GM23338 (cell line): ENCODE measurements at regions not wholly inside any gene's neighbourhood (a gene's known extent, or its start where the extent isn't known, plus 50 kb on each side); places are given as distances from the start of the nearest gene placed in this dataset.

Source experiments
- ATAC-seq: fragments of 200-7000 bp; cut with Tn5 transposase; 3 replicates; pipeline ENCODE4 v1.9.1; 2020
- DNase-seq: peaks from one replicate; pipeline ENCODE4 v3.0.0-alpha.2; 2015; ENCODE audit warnings: low spot score
- H2AFZ ChIP-seq: fragments of 200-600 bp; sonication (generic); 2 replicates; pipeline ENCODE4 v1.8.0; 2016; ENCODE audit warnings: antibody characterized with exemption, mild to moderate bottlenecking, moderate library complexity
- H3F3A ChIP-seq: fragments of 200-600 bp; sonication (generic); replicated peaks from 2 replicates; pipeline ENCODE4 v1.8.0; 2017; ENCODE audit warnings: antibody characterized with exemption, mixed run types, low read depth
- H3K27ac ChIP-seq: fragments of 200-600 bp; sonication (generic); 2 replicates; pipeline ENCODE4 v1.6.1; 2016; ENCODE audit warnings: low read depth
- H3K27me3 ChIP-seq: fragments of 200-600 bp; sonication (generic); 2 replicates; pipeline ENCODE4 v1.8.0; 2016; ENCODE audit warnings: mild to moderate bottlenecking, mixed run types, moderate library complexity; ENCODE audit not compliant: insufficient read depth
- H3K36me3 ChIP-seq: fragments of 200-600 bp; sonication (generic); 2 replicates; pipeline ENCODE4 v1.8.0; 2016; ENCODE audit warnings: mild to moderate bottlenecking; ENCODE audit not compliant: insufficient read depth
- H3K4me1 ChIP-seq: fragments of 200-600 bp; sonication (generic); 2 replicates; pipeline ENCODE4 v1.8.0; 2016; ENCODE audit warnings: mild to moderate bottlenecking, moderate library complexity; ENCODE audit not compliant: insufficient read depth
- H3K4me2 ChIP-seq: fragments of 200-600 bp; sonication (generic); 2 replicates; pipeline ENCODE4 v1.7.1; 2017; ENCODE audit warnings: mixed run types
- H3K4me3 ChIP-seq: fragments of 200-600 bp; sonication (generic); 2 replicates; pipeline ENCODE4 v1.6.1; 2016; ENCODE audit warnings: mixed run types
- H3K79me2 ChIP-seq: fragments of 200-600 bp; sonication (generic); replicated peaks from 2 replicates; pipeline ENCODE4 v1.8.0; 2017; ENCODE audit warnings: mild to moderate bottlenecking; ENCODE audit not compliant: insufficient read depth
- H3K9me2 ChIP-seq: fragments of 200-600 bp; sonication (generic); 2 replicates; pipeline ENCODE4 v1.8.0; 2017; ENCODE audit not compliant: insufficient read depth
- H4K20me1 ChIP-seq: fragments of 200-600 bp; sonication (generic); replicated peaks from 2 replicates; pipeline ENCODE4 v1.8.0; 2017; ENCODE audit warnings: mild to moderate bottlenecking; ENCODE audit not compliant: insufficient read depth
- H3K27ac Mint-ChIP-seq: 2 replicates; pipeline ENCODE4 v1.8.0; 2020; ENCODE audit warnings: inconsistent platforms, mild to moderate bottlenecking, moderate library complexity, mixed read lengths
- H3K27me3 Mint-ChIP-seq: 3 replicates; pipeline ENCODE4 v1.8.0; 2022; ENCODE audit warnings: low read depth, mild to moderate bottlenecking, moderate library complexity, mixed read lengths, inconsistent platforms; ENCODE audit not compliant: insufficient read depth, poor library complexity
- H3K36me3 Mint-ChIP-seq: 3 replicates; pipeline ENCODE4 v1.8.0; 2021; ENCODE audit warnings: low read depth, mild to moderate bottlenecking, inconsistent platforms, moderate library complexity, mixed read lengths
- H3K4me1 Mint-ChIP-seq: 3 replicates; pipeline ENCODE4 v1.8.0; 2020; ENCODE audit warnings: mild to moderate bottlenecking, inconsistent platforms, mixed read lengths
- H3K4me3 Mint-ChIP-seq: 3 replicates; pipeline ENCODE4 v1.8.0; 2021; ENCODE audit warnings: moderate library complexity, mild to moderate bottlenecking, inconsistent platforms, mixed read lengths
- H3K9me3 Mint-ChIP-seq: 3 replicates; pipeline ENCODE4 v1.8.0; 2020; ENCODE audit warnings: moderate library complexity, mild to moderate bottlenecking, inconsistent platforms, mixed read lengths
- CREB1 ChIP-seq: fragments of 250-450 bp; sonication (Bioruptor Pico); IDR thresholded peaks from 2 replicates; pipeline ENCODE4 v1.5.0; 2020; ENCODE audit warnings: low read depth, mild to moderate bottlenecking, moderate library complexity
- ETS1 ChIP-seq: IDR thresholded peaks from 2 replicates; pipeline ENCODE4 v1.6.1; 2016; ENCODE audit warnings: antibody characterized with exemption
- EZH2 ChIP-seq: fragments of 200-600 bp; sonication (generic); IDR thresholded peaks from one replicate; pipeline ENCODE4 v1.8.0; 2017; ENCODE audit warnings: antibody characterized with exemption, mild to moderate bottlenecking, low read depth; ENCODE audit not compliant: unreplicated experiment
- EZH2phosphoT487 ChIP-seq: fragments of 200-600 bp; sonication (generic); IDR thresholded peaks from one replicate; pipeline ENCODE4 v1.8.1; 2018; ENCODE audit warnings: antibody characterized with exemption; ENCODE audit not compliant: unreplicated experiment
- JUNB ChIP-seq: IDR thresholded peaks from one replicate; pipeline ENCODE4 v1.6.1; 2016; ENCODE audit warnings: antibody characterized with exemption; ENCODE audit not compliant: unreplicated experiment
- NANOG ChIP-seq: IDR thresholded peaks from 2 replicates; pipeline ENCODE4 v1.6.1; 2016; ENCODE audit warnings: antibody characterized with exemption, borderline replicate concordance
- POLR2AphosphoS5 ChIP-seq: IDR thresholded peaks from 2 replicates; pipeline ENCODE4 v1.6.1; 2016; ENCODE audit warnings: antibody characterized with exemption, low read depth
- REST ChIP-seq: IDR thresholded peaks from one replicate; pipeline ENCODE4 v1.6.1; 2018; ENCODE audit warnings: antibody characterized with exemption; ENCODE audit not compliant: unreplicated experiment
- STAT1 ChIP-seq: IDR thresholded peaks from one replicate; pipeline ENCODE4 v1.6.1; 2016; ENCODE audit warnings: antibody characterized with exemption; ENCODE audit not compliant: unreplicated experiment
- ZNF114 ChIP-seq: fragments of 250-450 bp; sonication (Bioruptor Pico); IDR thresholded peaks from 2 replicates; pipeline ENCODE4 v1.5.0; 2020; ENCODE audit warnings: mild to moderate bottlenecking, moderate library complexity
- ZNF331 ChIP-seq: fragments of 250-450 bp; sonication (Bioruptor Pico); IDR thresholded peaks from 2 replicates; pipeline ENCODE4 v1.5.0; 2020; ENCODE audit warnings: low read depth, mild to moderate bottlenecking, moderate library complexity
- TF ChIP-seq, protein P1 (sequence below): fragments of 250-450 bp; sonication (Bioruptor Pico); IDR thresholded peaks from 2 replicates; pipeline ENCODE4 v1.5.0; 2020; ENCODE audit warnings: mild to moderate bottlenecking, moderate library complexity
- TF ChIP-seq, protein P2 (sequence below), 2 experiments: fragments of 200-600 bp in 1 of 2; sonication (generic) in 1 of 2; conservative IDR thresholded peaks; 2 replicates each; pipeline versions ENCODE4 v1.5.1 to v1.6.1; 2016 to 2017; ENCODE audit warnings: antibody characterized with exemption in 2 of 2, low read depth in 2 of 2, mild to moderate bottlenecking in 2 of 2, moderate library complexity in 1 of 2

GRCh38 chr4:163923092-163923491 is 428.6 kb downstream of the TMA16 start:
- no peak overlapping the region for H3K27ac ChIP-seq
- H3K36me3 ChIP-seq = no peaks in the 10 kb centered on the region
- H4K20me1 ChIP-seq = no peaks in the 10 kb centered on the region
- no peaks in the 10 kb centered on the region for H3F3A ChIP-seq
- no peaks in the 10 kb centered on the region for H3K9me3 Mint-ChIP-seq
- no peaks in the 10 kb centered on the region for H3K36me3 Mint-ChIP-seq
- H3K27ac Mint-ChIP-seq = no peak overlapping the region
- H3K4me1 ChIP-seq = no peaks in the 10 kb centered on the region
- ATAC-seq (no peak), DNase-seq (no peak)
- H3K4me3 ChIP-seq = no peak overlapping the region
- H3K79me2 ChIP-seq = no peaks in the 10 kb centered on the region
- no peaks in the 10 kb centered on the region for H3K9me2 ChIP-seq
- no peak overlapping the region for H3K4me3 Mint-ChIP-seq
- H3K27me3 ChIP-seq = no peaks in the 10 kb centered on the region
- H3K4me1 Mint-ChIP-seq = peaks cover 2% of the 10 kb centered on the region; the same call in 2 of the 3 replicates
- TF ChIP-seq, protein P1, sequence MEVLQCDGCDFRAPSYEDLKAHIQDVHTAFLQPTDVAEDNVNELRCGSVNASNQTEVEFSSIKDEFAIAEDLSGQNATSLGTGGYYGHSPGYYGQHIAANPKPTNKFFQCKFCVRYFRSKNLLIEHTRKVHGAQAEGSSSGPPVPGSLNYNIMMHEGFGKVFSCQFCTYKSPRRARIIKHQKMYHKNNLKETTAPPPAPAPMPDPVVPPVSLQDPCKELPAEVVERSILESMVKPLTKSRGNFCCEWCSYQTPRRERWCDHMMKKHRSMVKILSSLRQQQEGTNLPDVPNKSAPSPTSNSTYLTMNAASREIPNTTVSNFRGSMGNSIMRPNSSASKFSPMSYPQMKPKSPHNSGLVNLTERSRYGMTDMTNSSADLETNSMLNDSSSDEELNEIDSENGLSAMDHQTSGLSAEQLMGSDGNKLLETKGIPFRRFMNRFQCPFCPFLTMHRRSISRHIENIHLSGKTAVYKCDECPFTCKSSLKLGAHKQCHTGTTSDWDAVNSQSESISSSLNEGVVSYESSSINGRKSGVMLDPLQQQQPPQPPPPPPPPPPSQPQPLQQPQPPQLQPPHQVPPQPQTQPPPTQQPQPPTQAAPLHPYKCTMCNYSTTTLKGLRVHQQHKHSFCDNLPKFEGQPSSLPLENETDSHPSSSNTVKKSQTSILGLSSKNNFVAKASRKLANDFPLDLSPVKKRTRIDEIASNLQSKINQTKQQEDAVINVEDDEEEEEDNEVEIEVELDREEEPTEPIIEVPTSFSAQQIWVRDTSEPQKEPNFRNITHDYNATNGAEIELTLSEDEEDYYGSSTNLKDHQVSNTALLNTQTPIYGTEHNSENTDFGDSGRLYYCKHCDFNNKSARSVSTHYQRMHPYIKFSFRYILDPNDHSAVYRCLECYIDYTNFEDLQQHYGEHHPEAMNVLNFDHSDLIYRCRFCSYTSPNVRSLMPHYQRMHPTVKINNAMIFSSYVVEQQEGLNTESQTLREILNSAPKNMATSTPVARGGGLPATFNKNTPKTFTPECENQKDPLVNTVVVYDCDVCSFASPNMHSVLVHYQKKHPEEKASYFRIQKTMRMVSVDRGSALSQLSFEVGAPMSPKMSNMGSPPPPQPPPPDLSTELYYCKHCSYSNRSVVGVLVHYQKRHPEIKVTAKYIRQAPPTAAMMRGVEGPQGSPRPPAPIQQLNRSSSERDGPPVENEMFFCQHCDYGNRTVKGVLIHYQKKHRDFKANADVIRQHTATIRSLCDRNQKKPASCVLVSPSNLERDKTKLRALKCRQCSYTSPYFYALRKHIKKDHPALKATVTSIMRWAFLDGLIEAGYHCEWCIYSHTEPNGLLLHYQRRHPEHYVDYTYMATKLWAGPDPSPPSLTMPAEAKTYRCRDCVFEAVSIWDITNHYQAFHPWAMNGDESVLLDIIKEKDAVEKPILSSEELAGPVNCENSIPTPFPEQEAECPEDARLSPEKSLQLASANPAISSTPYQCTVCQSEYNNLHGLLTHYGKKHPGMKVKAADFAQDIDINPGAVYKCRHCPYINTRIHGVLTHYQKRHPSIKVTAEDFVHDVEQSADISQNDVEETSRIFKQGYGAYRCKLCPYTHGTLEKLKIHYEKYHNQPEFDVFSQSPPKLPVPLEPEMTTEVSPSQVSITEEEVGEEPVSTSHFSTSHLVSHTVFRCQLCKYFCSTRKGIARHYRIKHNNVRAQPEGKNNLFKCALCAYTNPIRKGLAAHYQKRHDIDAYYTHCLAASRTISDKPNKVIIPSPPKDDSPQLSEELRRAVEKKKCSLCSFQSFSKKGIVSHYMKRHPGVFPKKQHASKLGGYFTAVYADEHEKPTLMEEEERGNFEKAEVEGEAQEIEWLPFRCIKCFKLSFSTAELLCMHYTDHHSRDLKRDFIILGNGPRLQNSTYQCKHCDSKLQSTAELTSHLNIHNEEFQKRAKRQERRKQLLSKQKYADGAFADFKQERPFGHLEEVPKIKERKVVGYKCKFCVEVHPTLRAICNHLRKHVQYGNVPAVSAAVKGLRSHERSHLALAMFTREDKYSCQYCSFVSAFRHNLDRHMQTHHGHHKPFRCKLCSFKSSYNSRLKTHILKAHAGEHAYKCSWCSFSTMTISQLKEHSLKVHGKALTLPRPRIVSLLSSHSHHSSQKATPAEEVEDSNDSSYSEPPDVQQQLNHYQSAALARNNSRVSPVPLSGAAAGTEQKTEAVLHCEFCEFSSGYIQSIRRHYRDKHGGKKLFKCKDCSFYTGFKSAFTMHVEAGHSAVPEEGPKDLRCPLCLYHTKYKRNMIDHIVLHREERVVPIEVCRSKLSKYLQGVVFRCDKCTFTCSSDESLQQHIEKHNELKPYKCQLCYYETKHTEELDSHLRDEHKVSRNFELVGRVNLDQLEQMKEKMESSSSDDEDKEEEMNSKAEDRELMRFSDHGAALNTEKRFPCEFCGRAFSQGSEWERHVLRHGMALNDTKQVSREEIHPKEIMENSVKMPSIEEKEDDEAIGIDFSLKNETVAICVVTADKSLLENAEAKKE (CRISPR knock-in tag) = no peak
- TF ChIP-seq JUNB (no peak), ZNF331 (no peak), STAT1 (no peak), REST (no peak), ETS1 (no peak), CREB1 (CRISPR knock-in tag) (no peak), ZNF114 (CRISPR knock-in tag) (no peak), EZH2 (no peak), EZH2phosphoT487 (no peak), NANOG (no peak), POLR2AphosphoS5 (no peak)
- TF ChIP-seq, protein P2, sequence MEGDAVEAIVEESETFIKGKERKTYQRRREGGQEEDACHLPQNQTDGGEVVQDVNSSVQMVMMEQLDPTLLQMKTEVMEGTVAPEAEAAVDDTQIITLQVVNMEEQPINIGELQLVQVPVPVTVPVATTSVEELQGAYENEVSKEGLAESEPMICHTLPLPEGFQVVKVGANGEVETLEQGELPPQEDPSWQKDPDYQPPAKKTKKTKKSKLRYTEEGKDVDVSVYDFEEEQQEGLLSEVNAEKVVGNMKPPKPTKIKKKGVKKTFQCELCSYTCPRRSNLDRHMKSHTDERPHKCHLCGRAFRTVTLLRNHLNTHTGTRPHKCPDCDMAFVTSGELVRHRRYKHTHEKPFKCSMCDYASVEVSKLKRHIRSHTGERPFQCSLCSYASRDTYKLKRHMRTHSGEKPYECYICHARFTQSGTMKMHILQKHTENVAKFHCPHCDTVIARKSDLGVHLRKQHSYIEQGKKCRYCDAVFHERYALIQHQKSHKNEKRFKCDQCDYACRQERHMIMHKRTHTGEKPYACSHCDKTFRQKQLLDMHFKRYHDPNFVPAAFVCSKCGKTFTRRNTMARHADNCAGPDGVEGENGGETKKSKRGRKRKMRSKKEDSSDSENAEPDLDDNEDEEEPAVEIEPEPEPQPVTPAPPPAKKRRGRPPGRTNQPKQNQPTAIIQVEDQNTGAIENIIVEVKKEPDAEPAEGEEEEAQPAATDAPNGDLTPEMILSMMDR (conservative IDR thresholded peaks at IDR 0.05; ENCODE audit: low read depth in 2 of 2) = no peak
- H3K27me3 Mint-ChIP-seq = no peaks in the 10 kb centered on the region
- H2AFZ ChIP-seq = no peak overlapping the region
- H3K4me2 ChIP-seq = no peak overlapping the region
